ENCODE measurements at regions not wholly inside any gene's neighbourhood (a gene's known extent, or its start where the extent isn't known, plus 50 kb on each side); places are given as distances from the start of the nearest gene placed in this dataset.

DNA sequence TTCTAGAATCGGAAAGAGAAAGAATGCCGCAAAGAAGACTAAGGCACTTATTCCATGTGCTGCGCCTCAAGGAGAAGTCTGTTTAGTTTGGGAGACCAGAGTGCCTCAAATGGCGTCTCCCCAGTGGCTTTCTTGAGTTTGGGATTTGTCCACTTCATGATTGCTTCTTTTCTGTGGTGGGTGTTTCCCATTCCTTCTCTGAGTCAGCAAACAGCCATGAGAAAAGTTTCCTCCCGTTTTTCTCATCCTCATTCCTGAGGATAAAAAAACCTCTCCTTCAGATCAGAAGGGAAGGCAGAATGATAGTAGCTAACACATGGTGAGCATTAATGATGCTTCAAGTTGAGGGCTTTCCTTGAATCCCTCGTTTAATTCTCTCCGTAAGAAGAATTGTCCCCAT, 275.9 kb upstream of the WWC1 start:
- no peak for DNase-seq (ENCODE audit: low spot score)

DNA sequence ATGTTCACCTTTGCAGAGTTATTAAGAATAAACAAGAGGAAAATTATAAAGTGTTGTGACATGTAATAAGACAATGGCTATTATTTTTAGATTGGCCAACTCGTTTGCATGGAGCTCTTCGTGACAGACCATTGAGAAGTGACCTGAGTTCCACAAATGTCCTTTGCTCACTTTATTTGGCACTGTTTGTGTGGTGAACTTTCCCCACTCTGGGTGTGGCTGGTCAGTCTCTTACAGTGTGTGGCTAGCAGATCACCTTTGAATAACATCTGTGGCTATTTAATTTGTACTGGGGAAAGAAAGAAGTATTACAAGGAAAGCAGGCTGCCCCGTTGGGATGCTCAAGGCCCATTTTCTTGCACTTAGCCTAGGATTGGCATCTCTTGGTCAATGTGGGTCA, 274.1 kb upstream of the WWC1 start:
- DNase-seq (ENCODE audit: low spot score): no peak

DNA sequence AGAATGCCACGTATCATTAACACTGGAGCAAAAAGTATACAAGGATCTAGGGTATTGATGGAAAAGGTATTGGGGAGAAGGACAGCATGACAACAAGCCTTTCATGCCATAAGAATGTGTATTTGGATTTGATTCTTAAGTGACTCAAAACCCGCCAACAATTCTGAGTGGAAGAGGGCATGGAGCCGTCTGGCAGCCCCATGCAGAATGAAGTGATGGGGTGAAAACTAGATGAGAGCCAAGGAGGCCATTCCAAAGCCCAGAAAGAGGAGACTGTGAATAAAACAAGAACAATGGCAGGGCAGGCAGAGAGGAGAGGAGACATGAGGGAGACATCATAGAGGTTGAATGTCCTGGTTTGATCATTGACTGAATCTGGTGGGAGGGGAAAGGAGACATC, 272.3 kb upstream of the WWC1 start:
- no peak for DNase-seq (ENCODE audit: low spot score)

- DNase-seq (ENCODE audit: low spot score): no peak
Observed at GRCh38 chr5:168020542-168021294, 270.7 kb upstream of the WWC1 start.

- no peak for DNase-seq (ENCODE audit: low spot score)
Observed at GRCh38 chr5:168022446-168023169, 268.8 kb upstream of the WWC1 start.

- no peak for DNase-seq (ENCODE audit: low spot score)
Observed at GRCh38 chr5:168023191-168023590, 268.3 kb upstream of the WWC1 start.

DNA sequence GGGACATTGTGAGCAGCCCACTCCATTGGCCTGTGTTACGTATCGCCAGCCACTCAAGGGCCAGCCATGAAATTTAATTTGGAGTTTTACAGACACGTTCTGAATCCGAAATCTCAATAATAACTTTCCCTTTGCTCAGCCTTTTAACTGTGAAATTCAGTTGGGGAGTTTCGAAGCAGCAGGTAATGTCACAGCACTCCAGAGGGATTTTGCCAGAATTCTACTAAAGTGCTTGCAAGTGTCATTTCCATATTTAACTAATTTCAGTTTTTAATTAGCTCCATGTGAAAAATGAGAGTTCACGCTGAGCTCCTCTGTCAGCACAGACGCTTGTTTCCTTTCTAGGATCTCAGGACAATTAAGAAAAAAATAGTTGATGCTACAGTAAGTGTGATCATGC, 267.1 kb upstream of the WWC1 start:
- DNase-seq (ENCODE audit: low spot score): no peak

GRCh38 chr5:168027007-168027406, 264.4 kb upstream of the WWC1 start:
- DNase-seq (ENCODE audit: low spot score): no peak

- no peak for DNase-seq (ENCODE audit: low spot score)
Observed at GRCh38 chr5:168030912-168031311, 260.5 kb upstream of the WWC1 start.

GRCh38 chr5:168031614-168032013, 259.8 kb upstream of the WWC1 start:
- DNase-seq (ENCODE audit: low spot score): no peak

- DNase-seq (ENCODE audit: low spot score): no peak
Observed at GRCh38 chr5:168039039-168039438, 252.4 kb upstream of the WWC1 start.

- no peak for DNase-seq (ENCODE audit: low spot score)
Observed at GRCh38 chr5:168039566-168040248, 251.7 kb upstream of the WWC1 start.

DNA sequence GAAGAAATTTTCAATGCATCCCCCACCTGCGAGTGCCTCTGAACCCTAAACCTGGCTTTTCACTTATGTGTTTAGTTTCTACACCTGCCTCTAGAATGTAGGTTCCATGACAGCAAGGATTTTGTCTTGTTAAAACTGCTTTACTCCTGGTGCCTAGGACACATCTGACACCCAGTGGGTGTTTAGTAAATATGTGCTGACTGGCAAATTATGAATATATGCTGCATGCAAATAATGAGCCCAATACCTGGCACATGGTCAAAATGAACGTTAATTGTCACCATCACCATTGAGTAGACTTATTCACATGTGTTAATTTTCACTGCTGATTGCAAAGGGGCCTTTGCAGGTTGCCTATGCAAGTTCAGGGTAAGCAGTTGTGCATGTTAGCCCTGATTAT, 249.9 kb upstream of the WWC1 start:
- no peak for DNase-seq (ENCODE audit: low spot score)

- DNase-seq (ENCODE audit: low spot score): no peak
Observed at GRCh38 chr5:168042284-168043068, 249.0 kb upstream of the WWC1 start.

- no peak for DNase-seq (ENCODE audit: low spot score)
Observed at GRCh38 chr5:168046163-168046562, 245.3 kb upstream of the WWC1 start.

GRCh38 chr5:168047043-168047668, 244.3 kb upstream of the WWC1 start:
- no peak for DNase-seq (ENCODE audit: low spot score)

DNA sequence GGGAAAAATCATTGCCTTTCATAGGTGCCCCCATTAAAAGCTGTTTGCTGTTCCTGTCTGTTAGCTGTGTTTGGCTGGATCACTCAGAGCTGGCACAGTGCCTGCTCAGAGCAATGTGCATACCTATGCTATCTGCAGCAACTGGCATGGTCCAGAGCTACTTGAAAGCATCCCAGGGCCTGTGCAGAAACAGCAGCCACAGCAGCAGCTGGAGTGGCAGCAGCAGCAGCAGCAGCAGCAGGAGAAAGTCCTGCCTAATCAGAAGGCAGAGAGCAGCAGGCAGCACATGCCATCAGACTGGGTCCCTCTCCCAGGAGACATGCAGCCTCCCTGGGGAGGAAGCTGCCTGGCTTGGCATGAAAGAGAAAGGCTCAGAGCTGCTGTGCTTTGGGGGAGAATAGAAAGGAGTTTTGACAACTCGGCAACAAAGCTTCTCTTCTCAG, 243.8 kb upstream of the WWC1 start:
- no peak for DNase-seq (ENCODE audit: low spot score)

DNA sequence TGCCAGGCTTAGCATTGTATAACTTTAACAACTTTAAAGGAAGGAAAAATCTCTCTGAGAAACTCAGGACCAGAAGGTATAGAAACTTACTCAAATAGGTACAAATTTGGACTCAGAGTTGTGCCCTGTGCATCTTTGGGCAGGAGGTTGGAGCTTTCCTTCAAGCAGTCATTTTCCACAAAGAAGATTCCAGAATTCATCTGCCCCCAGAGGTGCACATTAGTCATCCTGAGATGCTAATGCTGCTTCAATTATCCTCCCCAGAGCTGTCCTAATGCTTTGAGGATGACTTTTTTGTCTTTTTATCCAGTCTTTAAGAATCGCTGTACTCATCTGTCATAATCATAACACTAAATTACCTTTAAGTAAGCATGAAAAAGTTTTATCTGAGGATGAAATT, 243.0 kb upstream of the WWC1 start:
- no peak for DNase-seq (ENCODE audit: low spot score)

- DNase-seq (ENCODE audit: low spot score): no peak
Observed at GRCh38 chr5:168052686-168053085, 238.8 kb upstream of the WWC1 start.

GRCh38 chr5:168054091-168054490, 237.4 kb upstream of the WWC1 start:
- no peak for DNase-seq (ENCODE audit: low spot score)

- DNase-seq (ENCODE audit: low spot score): no peak
Observed at GRCh38 chr5:168055141-168055683, 236.2 kb upstream of the WWC1 start.

- no peak for DNase-seq (ENCODE audit: low spot score)
Observed at GRCh38 chr5:168055961-168056360, 235.5 kb upstream of the WWC1 start.
